ENCODE measurements at regions not wholly inside any gene's neighbourhood (a gene's known extent, or its start where the extent isn't known, plus 50 kb on each side); places are given as distances from the start of the nearest gene placed in this dataset.

DNA sequence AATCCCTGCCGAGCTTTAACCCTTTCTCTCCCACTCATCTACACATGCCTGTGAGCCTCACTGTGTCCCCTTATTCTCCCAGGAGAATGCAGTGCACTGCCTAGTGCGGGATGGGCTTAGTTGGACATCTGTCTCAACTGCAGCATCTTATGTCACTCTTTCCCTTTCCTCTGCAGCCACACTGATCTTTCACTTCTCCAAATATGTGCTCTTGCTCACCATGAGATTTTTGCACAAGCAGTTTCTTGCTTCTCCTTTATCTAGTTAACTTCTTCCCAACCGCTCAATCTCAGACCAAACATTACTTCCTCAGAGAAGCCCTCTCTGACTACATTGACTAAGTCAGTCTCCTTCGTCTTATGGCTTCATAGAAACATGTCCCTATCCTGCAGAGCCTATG lies 292.3 kb downstream of the KBTBD8 start:
- no peak for DNase-seq

DNA sequence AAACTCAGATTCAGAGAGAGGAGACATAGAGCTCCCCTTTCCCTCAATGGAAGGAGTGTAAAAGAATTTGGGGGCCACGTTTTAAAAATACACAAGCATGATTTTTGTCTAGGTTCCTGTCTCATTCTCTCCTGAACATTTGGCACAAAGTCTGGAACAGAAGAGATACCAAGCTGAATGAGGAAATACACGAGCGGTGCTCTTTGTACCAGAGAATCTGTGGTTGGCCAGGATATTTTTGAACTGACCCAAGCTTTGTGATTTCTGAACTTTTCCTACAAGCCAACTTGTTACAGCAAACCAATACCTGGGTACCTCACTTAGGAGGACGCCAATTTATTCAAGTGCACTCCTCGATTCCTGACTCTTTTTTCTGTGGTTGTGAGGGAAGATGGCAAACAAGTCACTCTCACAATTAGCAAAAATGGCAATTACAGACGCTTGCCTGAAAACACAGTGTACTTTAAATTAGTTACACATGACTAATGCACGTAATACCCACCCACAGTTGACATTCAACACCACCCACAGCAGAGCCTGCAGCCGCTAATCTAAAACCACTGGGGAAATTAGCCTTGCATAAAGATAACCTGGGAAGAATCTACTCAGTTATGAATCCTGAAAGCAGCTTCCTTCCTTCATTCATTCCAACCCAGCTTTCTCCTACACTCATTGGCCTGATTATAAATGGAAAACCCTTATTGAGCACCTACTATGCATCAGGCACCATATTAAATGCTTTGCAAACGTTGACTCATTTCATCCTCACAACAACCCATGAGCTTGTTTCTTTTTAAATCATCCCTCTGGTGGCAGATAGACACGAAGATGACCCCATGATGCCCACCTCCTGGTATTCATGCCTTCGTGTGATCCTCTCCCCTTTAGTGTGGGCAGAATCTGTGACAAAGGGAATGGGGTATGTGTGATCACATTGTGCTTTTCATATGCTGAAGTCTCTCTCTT lies 293.5 kb downstream of the KBTBD8 start:
- no peak for DNase-seq

DNA sequence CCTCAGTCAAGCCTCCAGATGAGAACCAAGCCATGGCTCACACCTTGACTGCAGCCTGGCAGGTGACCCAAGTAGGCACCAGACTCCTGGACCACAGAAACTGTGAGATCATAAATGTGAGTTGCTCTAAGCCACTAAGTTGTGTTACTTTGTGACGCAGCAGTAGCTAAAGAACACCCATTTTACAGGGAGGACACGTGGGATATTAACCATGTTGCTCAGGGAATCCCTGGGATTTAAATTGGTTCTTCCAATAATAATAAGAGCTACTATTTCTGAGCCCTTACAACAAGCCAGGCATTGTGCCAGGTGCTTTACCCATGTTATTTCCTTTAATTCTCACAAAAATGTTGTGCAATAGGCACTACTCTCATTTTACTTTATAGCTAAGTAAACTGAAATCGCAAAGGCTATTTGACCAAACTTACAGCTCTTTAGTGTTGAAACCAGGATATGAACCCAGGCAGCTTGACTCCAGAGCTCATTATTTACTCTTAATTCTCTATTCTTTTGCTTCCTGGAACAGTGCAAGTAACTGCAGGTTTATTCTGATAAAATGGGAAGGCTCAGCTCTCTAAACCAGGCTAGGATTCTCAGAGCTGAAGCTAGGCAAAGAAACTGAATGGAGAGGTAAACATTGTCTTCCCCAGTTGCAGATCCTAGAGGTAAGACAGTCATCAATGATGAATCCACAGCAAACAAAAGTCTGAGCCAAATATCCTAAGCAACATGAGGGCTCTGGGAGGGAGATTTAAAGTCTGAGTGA lies 294.4 kb downstream of the KBTBD8 start:
- no peak for DNase-seq

DNA sequence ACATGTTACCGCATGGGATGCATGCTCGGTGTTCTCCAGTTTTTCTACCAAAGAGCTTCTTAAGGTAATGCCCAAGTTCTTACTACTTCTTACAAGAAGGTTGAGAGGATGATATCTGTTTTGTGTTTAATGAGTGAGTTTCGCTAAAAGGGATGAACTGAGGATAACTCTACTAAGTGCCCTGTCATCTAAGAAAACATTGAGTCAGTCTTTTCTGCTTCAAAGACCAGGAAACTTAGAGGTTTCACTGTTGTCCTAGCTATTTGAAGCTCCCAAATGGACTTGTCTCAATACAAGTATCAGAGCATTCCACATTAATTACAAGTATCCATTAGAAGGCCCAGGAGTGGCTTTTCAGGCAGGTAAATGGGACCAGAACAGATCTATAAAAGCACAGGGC lies 296.2 kb downstream of the KBTBD8 start:
- DNase-seq = no peak

DNA sequence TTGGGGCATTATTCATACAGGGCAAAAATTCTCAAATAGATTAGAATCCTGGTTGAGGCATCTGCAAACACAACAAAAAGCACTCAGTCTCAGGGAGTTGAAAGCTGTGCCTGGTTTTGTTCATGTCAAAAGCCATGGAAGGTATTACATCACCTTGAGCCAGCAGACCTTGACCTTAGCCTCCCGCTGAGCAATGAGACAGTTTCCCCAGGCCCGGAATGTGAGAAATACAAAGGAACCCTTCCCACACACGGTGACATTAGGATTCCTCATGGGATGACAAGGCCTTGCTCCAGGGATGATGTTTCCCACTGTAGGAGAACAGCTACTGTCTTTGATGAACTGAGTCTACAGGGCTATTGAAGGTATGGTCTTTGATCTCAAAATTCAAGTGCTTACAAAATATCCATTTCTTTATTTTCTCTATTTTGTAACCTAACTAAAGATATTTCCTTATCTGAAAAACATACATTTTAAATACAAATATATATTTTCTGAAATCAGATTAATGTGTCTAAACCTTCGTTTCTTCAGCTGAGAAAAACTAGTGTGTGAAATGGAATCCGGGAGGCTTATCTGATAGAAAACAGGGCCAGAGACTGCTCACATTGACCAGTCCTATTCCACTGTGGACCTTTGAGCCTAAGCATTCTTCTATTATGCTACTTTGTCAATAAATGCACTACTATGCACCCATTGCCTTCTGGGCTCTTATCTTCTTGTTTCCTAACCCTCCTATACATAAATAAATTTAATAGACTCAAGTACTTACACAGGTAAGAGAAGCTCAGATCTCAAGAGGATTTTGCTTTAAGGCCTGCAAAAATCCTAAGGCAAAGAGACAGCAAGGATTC lies 298.2 kb downstream of the KBTBD8 start:
- DNase-seq = no peak

DNA sequence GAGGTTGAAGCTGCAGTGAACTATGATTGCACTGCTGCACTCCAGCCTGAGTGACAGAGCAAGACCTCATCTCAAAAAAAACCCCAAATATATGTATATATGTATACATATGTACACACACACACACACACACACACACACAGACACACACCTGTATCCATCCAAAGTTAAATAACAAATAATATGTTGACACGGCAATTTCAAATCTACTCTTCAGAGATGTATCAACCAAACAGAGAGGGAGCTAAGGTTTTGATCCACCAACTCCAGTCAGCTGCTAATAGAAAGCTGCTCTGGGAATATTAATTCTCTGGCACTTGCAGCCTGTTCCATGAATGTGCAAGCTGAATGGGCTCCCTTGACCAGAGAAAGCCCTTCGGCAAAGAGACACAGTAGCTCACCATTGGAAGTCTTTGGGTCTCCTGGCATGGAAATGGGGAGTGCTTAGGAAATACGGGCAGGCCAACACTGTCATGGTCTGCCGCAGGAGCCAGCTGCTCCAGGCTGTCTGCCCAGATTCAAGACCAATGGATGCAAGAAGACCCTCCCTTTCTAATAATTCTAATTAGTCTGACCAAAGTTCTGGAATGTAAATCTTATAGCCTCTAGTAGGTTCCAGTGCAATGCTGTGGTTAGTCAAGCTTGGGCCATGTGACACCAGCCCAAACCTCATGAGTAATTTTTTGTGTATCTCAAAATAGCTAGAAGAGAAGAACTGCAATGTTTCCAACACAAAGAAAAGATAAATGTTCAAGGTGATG lies 299.8 kb downstream of the KBTBD8 start:
- DNase-seq = no peak

DNA sequence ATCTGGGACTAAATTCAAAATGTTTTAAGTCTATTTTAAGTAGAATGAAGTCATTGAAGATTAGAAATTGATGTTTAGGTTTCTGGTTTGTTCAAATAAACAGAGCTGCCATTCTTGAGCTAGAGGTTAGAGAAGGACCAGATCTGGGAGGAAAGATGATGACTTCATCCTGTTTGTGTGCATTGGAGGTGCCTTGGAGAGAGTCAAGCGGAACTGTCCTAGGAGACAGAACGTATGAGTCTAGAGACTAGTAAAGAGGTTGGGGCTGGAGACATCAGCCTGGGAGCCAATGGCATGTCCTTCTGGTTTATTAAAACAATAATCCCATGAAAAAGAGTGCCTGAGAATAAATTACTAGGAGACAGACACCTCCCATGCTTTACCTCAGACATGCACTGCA lies 303.4 kb downstream of the KBTBD8 start:
- DNase-seq = no peak

DNA sequence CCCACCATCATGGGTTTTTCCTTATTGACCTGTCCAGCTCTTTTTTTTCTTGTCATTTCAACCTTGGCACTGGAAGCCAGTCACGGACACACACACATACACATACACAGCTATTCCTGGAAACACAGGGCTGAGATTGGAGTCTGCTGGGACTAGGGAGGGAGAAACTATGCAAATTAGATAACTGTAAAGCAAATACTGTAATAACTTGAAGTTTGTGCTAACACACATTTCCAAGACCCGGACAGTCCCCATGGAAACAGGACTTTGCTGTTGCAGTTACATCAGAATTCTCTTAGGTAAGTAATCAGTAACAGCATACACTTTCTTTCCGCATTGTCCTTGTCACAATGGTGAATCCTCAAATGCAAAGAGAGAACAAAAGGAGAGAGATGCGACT lies 304.4 kb downstream of the KBTBD8 start:
- DNase-seq = no peak

DNA sequence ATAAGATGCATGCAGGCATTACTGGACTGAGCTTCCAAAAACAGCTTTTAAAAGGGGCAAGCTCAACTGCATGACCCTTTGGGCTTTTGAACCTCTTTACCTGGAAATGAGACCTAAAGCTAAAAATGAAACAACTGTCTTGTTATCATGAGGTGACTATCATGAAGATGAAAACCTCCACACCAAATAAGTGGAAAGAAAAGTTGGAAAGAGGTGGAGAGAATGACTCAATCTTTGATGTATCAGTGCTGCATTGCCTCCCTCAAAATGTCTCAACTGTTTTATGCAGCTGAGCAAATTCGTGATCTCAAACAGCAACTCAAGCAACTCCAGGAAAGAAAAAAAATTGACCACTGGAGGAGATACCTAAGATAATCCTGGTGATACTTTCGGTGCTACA lies 307.1 kb downstream of the KBTBD8 start:
- DNase-seq = no peak

DNA sequence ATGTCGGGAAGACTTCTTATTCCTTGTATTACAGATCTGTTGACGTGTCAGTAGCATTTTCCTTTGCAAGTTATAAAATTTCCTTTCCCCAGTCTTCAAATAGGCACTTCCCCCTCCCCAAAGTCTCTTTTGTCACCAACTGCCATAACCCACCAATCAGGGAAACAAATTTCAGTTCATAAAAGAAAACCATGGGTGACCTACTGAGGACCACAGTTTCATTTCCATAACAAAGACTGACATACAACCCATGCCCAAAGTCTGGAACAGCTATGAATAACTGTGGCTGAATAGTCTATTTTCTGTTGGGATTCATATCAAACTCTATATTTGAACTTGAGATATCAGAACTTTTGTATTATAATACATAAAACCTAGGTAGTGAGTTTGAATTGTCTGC lies 307.8 kb downstream of the KBTBD8 start:
- no peak for DNase-seq

DNA sequence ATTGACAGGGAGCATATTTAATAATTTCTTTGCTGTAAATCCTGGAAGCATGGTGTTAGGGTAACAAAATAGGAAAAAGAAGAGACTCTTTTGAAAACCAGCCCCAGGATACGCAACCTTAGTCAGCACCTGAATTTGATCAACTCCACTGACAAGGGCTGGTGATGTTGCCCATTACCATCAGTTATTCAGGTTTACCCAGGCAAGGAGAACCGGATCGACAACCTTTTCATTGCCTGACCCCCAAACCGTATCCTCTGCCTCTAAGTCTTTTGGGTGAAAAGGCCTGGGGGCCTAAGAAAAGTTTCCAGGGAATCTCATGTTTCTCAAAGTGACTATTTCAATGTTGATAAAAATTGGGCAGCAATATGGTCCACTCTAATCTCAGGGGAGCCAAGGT lies 313.3 kb downstream of the KBTBD8 start:
- no peak for DNase-seq

DNA sequence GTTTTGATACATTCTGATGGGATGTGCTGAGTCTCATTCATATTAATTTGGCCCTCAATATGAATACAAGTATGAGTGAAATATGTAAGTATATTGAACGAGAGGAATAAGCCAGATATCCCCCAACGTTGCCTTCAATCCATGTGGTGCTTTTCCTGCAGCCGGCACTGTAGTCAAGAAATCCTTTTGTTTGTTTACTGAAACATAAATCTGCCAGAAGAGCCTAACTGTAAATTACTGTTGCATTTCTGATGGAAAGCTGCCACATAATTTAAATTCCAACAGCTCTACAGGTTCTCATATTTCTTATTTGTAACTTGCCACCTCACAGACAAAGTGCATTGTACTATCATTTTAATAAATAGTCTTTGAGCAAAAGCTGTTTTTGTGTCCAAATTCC lies 314.0 kb downstream of the KBTBD8 start:
- no peak for DNase-seq

DNA sequence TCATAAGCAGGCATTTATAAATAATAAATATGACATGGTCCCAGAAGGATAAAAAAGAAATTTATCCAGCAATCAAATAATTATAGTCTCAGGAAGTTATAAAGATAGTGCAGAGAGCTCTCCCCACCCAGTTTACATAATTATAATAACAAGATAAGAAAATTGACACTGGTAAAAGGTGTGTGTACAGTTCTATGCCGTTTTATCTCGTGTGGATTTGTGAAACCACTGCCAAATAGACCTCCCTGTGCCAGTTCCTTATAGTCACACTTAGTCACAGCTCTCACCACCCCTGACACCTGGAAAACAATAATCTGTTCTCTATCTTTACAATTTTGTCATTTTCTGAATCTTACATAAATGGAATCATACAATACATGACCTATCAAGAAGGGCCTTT lies 320.1 kb downstream of the KBTBD8 start:
- no peak for DNase-seq

DNA sequence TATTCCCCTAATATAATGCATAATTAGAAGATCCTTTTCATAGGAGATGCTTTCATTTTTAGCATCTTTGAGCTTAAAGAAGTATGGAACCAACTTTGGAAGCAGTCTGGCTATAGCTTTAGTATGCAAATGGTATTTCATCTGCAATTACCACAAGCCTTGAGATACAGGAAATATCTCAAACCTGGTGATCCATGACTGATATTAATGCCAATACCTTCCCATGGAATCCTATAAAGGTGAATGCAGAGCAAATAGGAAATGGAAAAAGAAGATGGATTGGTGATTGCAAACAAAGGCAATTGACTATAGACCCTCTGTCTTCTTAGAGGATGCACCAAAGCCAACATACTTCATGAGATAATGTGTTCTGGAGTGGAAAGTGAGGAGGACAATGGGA lies 326.4 kb downstream of the KBTBD8 start:
- no peak for DNase-seq
